ENCODE measurements at regions not wholly inside any gene's neighbourhood (a gene's known extent, or its start where the extent isn't known, plus 50 kb on each side); places are given as distances from the start of the nearest gene placed in this dataset.

- CTCF ChIA-PET = no interaction called here
- POLR2A ChIA-PET = no interaction called here
Observed at GRCh38 chr16:35706901-35707300, 2247.5 kb downstream of the TP53TG3F start.

GRCh38 chr16:35711435-35711834 is 2252.0 kb downstream of the TP53TG3F start:
- CTCF ChIA-PET = no interaction called here
- no peak for TF ChIP-seq CTCF (IDR thresholded peaks at IDR 0.05; ENCODE audit: insufficient read depth, low read length, missing control alignments)
- POLR2A ChIA-PET = no interaction called here
- DNase-seq (ENCODE audit: low read depth, low spot score) = no peak
- no peak overlapping the region for H3K4me3 ChIP-seq (ENCODE audit: low read depth, low read length)

More at GRCh38 chr16:35706901-35707300, 2247.5 kb downstream of the TP53TG3F start:
- no peak for TF ChIP-seq CTCF (IDR thresholded peaks at IDR 0.05; ENCODE audit: insufficient read depth, low read length, missing control alignments)
- DNase-seq (ENCODE audit: low read depth, low spot score) = no peak
- H3K4me3 ChIP-seq (ENCODE audit: low read depth, low read length) = no peak overlapping the region

GRCh38 chr16:35711958-35712357 is 2252.5 kb downstream of the TP53TG3F start:
- no peak overlapping the region for H3K4me3 ChIP-seq (ENCODE audit: low read depth, low read length)
- ChIA-PET CTCF (no interaction called here), POLR2A (no interaction called here)
- TF ChIP-seq CTCF (IDR thresholded peaks at IDR 0.05; ENCODE audit: insufficient read depth, low read length, missing control alignments) = no peak
- DNase-seq (ENCODE audit: low read depth, low spot score) = no peak

- TF ChIP-seq CTCF (IDR thresholded peaks at IDR 0.05; ENCODE audit: insufficient read depth, low read length, missing control alignments) = no peak
- DNase-seq (ENCODE audit: low read depth, low spot score) = no peak
- POLR2A ChIA-PET = no interaction called here
- CTCF ChIA-PET = no interaction called here
- no peak overlapping the region for H3K4me3 ChIP-seq (ENCODE audit: low read depth, low read length)
Observed at GRCh38 chr16:35713762-35714650, 2254.6 kb downstream of the TP53TG3F start.

- TF ChIP-seq CTCF (IDR thresholded peaks at IDR 0.05; ENCODE audit: insufficient read depth, low read length, missing control alignments) = no peak
- no peak for DNase-seq (ENCODE audit: low read depth, low spot score)
- ChIA-PET POLR2A (no interaction called here), CTCF (no interaction called here)
- H3K4me3 ChIP-seq (ENCODE audit: low read depth, low read length) = no peak overlapping the region
Observed at GRCh38 chr16:35714665-35715064, 2255.3 kb downstream of the TP53TG3F start.

GRCh38 chr16:35724551-35724950 is 2265.1 kb downstream of the TP53TG3F start:
- no peak for TF ChIP-seq CTCF (IDR thresholded peaks at IDR 0.05; ENCODE audit: insufficient read depth, low read length, missing control alignments)
- ChIA-PET CTCF (no interaction called here), POLR2A (no interaction called here)
- H3K4me3 ChIP-seq (ENCODE audit: low read depth, low read length) = no peak overlapping the region
- no peak for DNase-seq (ENCODE audit: low read depth, low spot score)

Data from AG04449 (cell line).